HepG2 (cell line): ENCODE measurements at regions not wholly inside any gene's neighbourhood (a gene's known extent, or its start where the extent isn't known, plus 50 kb on each side); places are given as distances from the start of the nearest gene placed in this dataset.

ENCODE experiments used
- CTCF ChIP-seq: sonication (generic); formaldehyde crosslinking; IDR thresholded peaks from 2 replicates; pipeline ENCODE4 v1.5.0; 2020; ENCODE audit warnings: mild to moderate bottlenecking, missing genetic modification reagents, moderate library complexity
- MAFK ChIP-seq, 2 experiments: IDR thresholded peaks in 1 of 2; conservative IDR thresholded peaks in 1 of 2; 2 replicates each; pipeline ENCODE4 v1.6.1; 2011; ENCODE audit warnings: improper control_type of control experiment in 2 of 2, low read length in 2 of 2
- ZNF768 ChIP-seq: sonication (generic); formaldehyde crosslinking; IDR thresholded peaks from 2 replicates; pipeline ENCODE4 v1.4.0; 2020; ENCODE audit warnings: missing genetic modification reagents

GRCh38 chr15:72850833-72851232 is 67.3 kb upstream of the ADPGK start:
- TF ChIP-seq ZNF768 (CRISPR knock-in tag) (no peak), MAFK (conservative IDR thresholded peaks at IDR 0.05 in 1 of 2, IDR thresholded peaks at IDR 0.05 in 1 of 2; ENCODE audit: low read length in 2 of 2) (no peak), CTCF (CRISPR knock-in tag) (no peak)
